Sigmoid colon (tissue), 6 donors: ENCODE measurements at regions not wholly inside any gene's neighbourhood (a gene's known extent, or its start where the extent isn't known, plus 50 kb on each side); places are given as distances from the start of the nearest gene placed in this dataset.

Experiments used
- DNase-seq: peaks from one replicate; pipeline ENCODE4 v3.0.0-alpha.2; 2019
- H3K27ac ChIP-seq, 4 donors: fragments of 200-600 bp; sonication (generic); one replicate each; pipeline ENCODE4 v1.5.1; 2016 to 2019; ENCODE audit warnings: mild to moderate bottlenecking in 1 of 4
- H3K27me3 ChIP-seq, 3 donors: fragments of 200-600 bp; sonication (generic); one replicate each; pipeline ENCODE4 v1.5.1; 2019; ENCODE audit warnings: mild to moderate bottlenecking in 1 of 3
- H3K36me3 ChIP-seq, 4 donors: fragments of 200-600 bp; sonication (generic); one replicate each; pipeline ENCODE4 v1.5.1; 2016 to 2019
- H3K4me1 ChIP-seq, 4 donors: fragments of 200-600 bp; sonication (generic); one replicate each; pipeline ENCODE4 v1.5.1; 2017 to 2019
- H3K4me3 ChIP-seq, 4 donors: fragments of 200-600 bp; sonication (generic); one replicate each; pipeline ENCODE4 v1.5.1; 2017 to 2019; ENCODE audit warnings: mild to moderate bottlenecking in 2 of 4, moderate library complexity in 1 of 4
- H3K9me3 ChIP-seq, 4 donors: fragments of 200-600 bp in 3 of 4; sonication (generic) in 3 of 4; one replicate each; pipeline versions ENCODE4 v1.5.1 to v1.6.1; 2013 to 2019
- EP300 ChIP-seq, 4 donors: sonication (generic); formaldehyde crosslinking; IDR thresholded peaks; one replicate each; pipeline ENCODE4 v1.6.1; 2017; ENCODE audit warnings: antibody characterized with exemption in 4 of 4
- POLR2A ChIP-seq, 2 donors: fragments of 450-650 bp; IDR thresholded peaks; one replicate each; pipeline ENCODE4 v1.6.1; 2016; ENCODE audit warnings: antibody characterized with exemption in 2 of 2, mild to moderate bottlenecking in 2 of 2, moderate library complexity in 2 of 2
- POLR2AphosphoS5 ChIP-seq, 4 donors: sonication (generic); formaldehyde crosslinking; IDR thresholded peaks; one replicate each; pipeline ENCODE4 v1.6.1; 2017; ENCODE audit warnings: antibody characterized with exemption in 4 of 4
- WGBS, 2 donors: extraction: QIAGEN DNeasy Blood & Tissue Kit; methylation state at CpG; one replicate each; pipeline ENCODE4 v1.1.7; 2013; 5-methylcytosine and 5-hydroxymethylcytosine counted together
- intact Hi-C: fragments of 100-400 bp; cut with DNase I; formaldehyde crosslinking; loops from one replicate; pipeline ENCODE4 v1.15.1; 2023
- TF ChIP-seq, protein P1 (sequence below), 4 experiments: fragments of 450-650 bp in 3 of 4; fragments of 200-600 bp in 1 of 4; IDR thresholded peaks; one replicate each; pipeline ENCODE4 v1.5.1; 2016 to 2019; ENCODE audit warnings: antibody characterized with exemption in 4 of 4, mild to moderate bottlenecking in 3 of 4, moderate library complexity in 2 of 4
- donor health status: healthy with polysubstance abuse.
- donor health status: healthy.

DNA sequence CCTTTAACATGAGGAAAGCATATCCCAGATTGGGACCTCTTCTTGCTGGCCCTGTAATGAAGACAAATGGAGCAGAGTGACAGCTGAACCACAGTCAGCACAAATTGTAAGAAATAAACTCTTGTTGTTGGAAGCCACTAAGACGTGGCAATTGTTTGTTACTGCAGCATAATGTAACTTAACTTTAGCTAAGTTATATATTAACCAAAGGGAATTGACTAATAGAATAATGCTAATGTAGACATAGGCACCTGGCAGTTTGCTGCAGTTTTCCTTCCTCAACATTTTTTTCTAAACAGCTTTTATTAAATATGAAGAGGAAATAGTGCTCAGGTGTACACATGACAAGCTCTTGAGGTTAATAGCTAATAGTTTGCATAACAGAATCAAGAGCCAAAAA is 300.7 kb upstream of the SLC30A5 start:
- H3K27me3 ChIP-seq: no peaks in the 10 kb centered on the region
- no peaks in the 10 kb centered on the region for H3K36me3 ChIP-seq
- H3K9me3 ChIP-seq: peaks cover 0 to 3% (median 0%) of the 10 kb centered on the region in 4 donors
- no peak for DNase-seq
- WGBS, 2 donors: 48 to 89% methylated on average over 1 of the region's 1 CpG
- TF ChIP-seq, protein P1, sequence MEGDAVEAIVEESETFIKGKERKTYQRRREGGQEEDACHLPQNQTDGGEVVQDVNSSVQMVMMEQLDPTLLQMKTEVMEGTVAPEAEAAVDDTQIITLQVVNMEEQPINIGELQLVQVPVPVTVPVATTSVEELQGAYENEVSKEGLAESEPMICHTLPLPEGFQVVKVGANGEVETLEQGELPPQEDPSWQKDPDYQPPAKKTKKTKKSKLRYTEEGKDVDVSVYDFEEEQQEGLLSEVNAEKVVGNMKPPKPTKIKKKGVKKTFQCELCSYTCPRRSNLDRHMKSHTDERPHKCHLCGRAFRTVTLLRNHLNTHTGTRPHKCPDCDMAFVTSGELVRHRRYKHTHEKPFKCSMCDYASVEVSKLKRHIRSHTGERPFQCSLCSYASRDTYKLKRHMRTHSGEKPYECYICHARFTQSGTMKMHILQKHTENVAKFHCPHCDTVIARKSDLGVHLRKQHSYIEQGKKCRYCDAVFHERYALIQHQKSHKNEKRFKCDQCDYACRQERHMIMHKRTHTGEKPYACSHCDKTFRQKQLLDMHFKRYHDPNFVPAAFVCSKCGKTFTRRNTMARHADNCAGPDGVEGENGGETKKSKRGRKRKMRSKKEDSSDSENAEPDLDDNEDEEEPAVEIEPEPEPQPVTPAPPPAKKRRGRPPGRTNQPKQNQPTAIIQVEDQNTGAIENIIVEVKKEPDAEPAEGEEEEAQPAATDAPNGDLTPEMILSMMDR (IDR thresholded peaks at IDR 0.05): no peak
- no peak for TF ChIP-seq EP300 (IDR thresholded peaks at IDR 0.05)
- TF ChIP-seq POLR2A (IDR thresholded peaks at IDR 0.05): no peak
- no peak for TF ChIP-seq POLR2AphosphoS5 (IDR thresholded peaks at IDR 0.05)
- intact Hi-C loops: no loop called here
- no peak overlapping the region for H3K27ac ChIP-seq
- H3K4me1 ChIP-seq: no peaks in the 10 kb centered on the region
- H3K4me3 ChIP-seq: no peak overlapping the region

DNA sequence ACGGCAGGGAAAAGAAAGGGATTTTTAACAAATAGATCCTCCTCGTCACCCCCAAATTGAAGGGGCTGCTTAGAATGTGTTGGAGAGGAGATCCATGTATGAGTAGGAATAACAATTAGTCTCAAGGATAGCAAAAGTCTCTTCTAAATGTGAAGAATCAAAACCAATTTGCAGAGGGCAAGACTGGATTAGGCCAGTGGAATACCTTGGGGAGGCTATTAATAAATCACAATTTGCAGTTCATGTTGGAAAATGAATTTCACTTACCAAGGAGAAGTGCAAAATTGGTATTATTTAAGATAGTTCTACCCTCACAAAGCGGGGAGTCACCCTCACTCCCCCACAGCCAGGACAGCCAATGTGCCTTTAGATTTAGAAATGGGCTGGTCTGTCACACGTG is 299.8 kb upstream of the SLC30A5 start:
- no peak for DNase-seq
- H3K36me3 ChIP-seq: no peaks in the 10 kb centered on the region
- H3K4me3 ChIP-seq: no peak overlapping the region
- H3K27ac ChIP-seq: no peak overlapping the region
- 84 to 90% methylated on average over 4 of the region's 4 CpGs for WGBS, 2 donors
- intact Hi-C loops: no loop called here
- no peaks in the 10 kb centered on the region for H3K27me3 ChIP-seq
- peaks cover 0 to 3% (median 0%) of the 10 kb centered on the region in 4 donors for H3K9me3 ChIP-seq
- H3K4me1 ChIP-seq: no peaks in the 10 kb centered on the region
- no peak for TF ChIP-seq POLR2AphosphoS5 (IDR thresholded peaks at IDR 0.05)
- TF ChIP-seq, protein P1 (IDR thresholded peaks at IDR 0.05): no peak
- TF ChIP-seq EP300 (IDR thresholded peaks at IDR 0.05): no peak
- TF ChIP-seq POLR2A (IDR thresholded peaks at IDR 0.05): no peak

DNA sequence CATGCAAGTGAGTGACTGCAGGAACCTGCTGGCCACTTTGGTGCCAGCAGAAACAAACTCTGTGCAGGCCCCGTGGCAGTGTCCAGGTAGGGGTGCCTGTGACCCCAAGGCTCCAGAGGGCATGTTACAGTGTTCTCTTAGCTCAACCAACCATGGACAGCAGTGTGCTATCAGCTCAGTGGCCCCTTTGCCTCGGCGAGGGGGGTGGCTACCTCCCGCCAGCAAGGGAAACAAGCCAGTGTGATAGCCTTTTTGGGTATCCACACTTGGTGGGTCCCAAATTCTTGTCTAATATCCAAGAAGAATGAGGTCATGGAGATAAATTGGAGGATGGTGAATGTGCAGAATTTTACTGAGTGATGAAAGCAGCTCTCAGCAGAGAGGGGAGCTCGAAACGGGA is 298.6 kb upstream of the SLC30A5 start:
- intact Hi-C loops: no loop called here
- H3K4me1 ChIP-seq: no peaks in the 10 kb centered on the region
- no peaks in the 10 kb centered on the region for H3K36me3 ChIP-seq
- H3K27me3 ChIP-seq: no peaks in the 10 kb centered on the region
- H3K9me3 ChIP-seq: peaks cover 0 to 3% (median 0%) of the 10 kb centered on the region in 4 donors
- WGBS, 2 donors: 83 to 84% methylated on average over 6 of the region's 6 CpGs
- H3K4me3 ChIP-seq: no peak overlapping the region
- no peak overlapping the region for H3K27ac ChIP-seq
- TF ChIP-seq, protein P1 (IDR thresholded peaks at IDR 0.05): no peak
- no peak for TF ChIP-seq EP300 (IDR thresholded peaks at IDR 0.05)
- no peak for TF ChIP-seq POLR2A (IDR thresholded peaks at IDR 0.05)
- no peak for TF ChIP-seq POLR2AphosphoS5 (IDR thresholded peaks at IDR 0.05)
- no peak for DNase-seq

DNA sequence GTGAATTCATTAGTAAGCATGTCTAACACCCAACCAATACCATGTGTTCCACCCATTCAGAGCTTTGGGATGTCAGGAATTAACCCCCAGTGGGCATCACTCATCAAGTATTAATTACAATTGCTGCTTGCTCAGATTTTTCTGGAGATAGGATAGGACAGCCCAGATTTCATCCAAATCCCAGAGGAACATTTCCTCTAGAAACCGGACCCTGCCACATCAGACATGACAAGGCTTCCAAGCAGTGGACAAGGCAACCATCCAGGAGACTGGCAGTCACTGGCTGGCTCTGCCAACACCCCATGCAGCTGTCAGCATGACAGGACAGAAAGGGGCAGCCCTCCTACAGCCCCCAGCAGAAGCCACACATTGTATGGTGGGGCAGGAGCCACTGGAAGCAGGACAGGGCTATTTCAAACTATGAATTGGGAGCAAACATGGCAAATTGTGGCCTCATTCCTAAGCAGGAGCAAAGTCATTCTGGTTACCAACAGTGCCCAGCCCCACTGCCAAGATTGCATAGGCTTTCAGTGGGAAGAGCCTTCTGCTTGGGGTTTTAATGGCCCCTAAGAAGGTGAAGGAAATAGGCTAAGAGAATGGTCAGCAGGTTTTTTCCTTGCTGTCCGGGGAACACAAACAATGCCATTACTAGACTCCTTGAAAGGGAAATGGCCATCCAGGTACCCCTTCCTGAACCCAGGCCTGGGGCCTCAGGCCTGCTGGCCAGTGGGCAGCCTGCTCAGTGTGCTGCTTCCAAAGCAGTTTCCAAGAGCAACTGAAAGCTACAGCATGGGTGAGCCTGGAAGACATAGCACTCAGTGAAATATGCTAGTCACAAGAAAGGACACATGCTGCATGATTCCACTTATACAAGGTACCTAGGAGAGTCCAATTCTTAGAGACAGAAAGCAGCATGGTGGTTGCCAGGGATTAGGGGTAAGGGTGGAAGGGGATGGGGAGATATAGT is 294.7 kb upstream of the SLC30A5 start:
- no peak for TF ChIP-seq EP300 (IDR thresholded peaks at IDR 0.05)
- TF ChIP-seq POLR2AphosphoS5 (IDR thresholded peaks at IDR 0.05): no peak
- TF ChIP-seq, protein P1 (IDR thresholded peaks at IDR 0.05): no peak
- no peak for TF ChIP-seq POLR2A (IDR thresholded peaks at IDR 0.05)
- intact Hi-C loops: no loop called here

More for the DNA sequence above, 294.7 kb upstream of the SLC30A5 start:
- Histone ChIP-seq H3K9me3 (no peaks in the 10 kb centered on the region), H3K4me3 (no peak overlapping the region), H3K4me1 (no peaks in the 10 kb centered on the region), H3K27me3 (no peaks in the 10 kb centered on the region), H3K27ac (no peak overlapping the region), H3K36me3 (no peaks in the 10 kb centered on the region)
- no peak for DNase-seq
- 90 to 98% methylated on average over 2 of the region's 2 CpGs for WGBS, 2 donors
